ENCODE measurements at regions not wholly inside any gene's neighbourhood (a gene's known extent, or its start where the extent isn't known, plus 50 kb on each side); places are given as distances from the start of the nearest gene placed in this dataset.
"Not testable (repeated sequence)": the region's sequence is repeated elsewhere in the genome, so short reads cannot be mapped to it uniquely, and the experiment has no call there.

- DNase-seq = peak; percentile 63
These were observed 202.6 kb upstream of the FOXK1 start for GRCh38 chr7:4479367-4480039.

GRCh38 chr7:4480131-4480530, 202.0 kb upstream of the FOXK1 start:
- H3K36me3 ChIP-seq (replicated peaks); H3K4me3 ChIP-seq (ENCODE audit: low read depth, low read length); DNase-seq; H3K27ac ChIP-seq; H3K27me3 ChIP-seq (replicated peaks); in situ Hi-C loops (cut with HindIII; ENCODE audit: low pct_ligation_motif_present, low sequenced_read_pairs): not testable (repeated sequence)

More at GRCh38 chr7:4479367-4480039, 202.6 kb upstream of the FOXK1 start:
- Histone ChIP-seq H3K27me3 (replicated peaks) (no peaks in the 10 kb centered on the region), H3K27ac (no peak overlapping the region), H3K36me3 (replicated peaks) (no peaks in the 10 kb centered on the region), H3K4me3 (ENCODE audit: low read depth, low read length) (no peak overlapping the region)
- peak; percentile 61 for TF ChIP-seq CTCF (IDR thresholded peaks at IDR 0.05; ENCODE audit: low read depth, low read length, missing control alignments)
- in situ Hi-C loops (cut with HindIII; ENCODE audit: low pct_ligation_motif_present, low sequenced_read_pairs) = no loop called here

GRCh38 chr7:4483851-4484250, 198.2 kb upstream of the FOXK1 start:
- H3K27ac ChIP-seq = no peak overlapping the region
- no peak for DNase-seq
- H3K4me3 ChIP-seq (ENCODE audit: low read depth, low read length) = no peak overlapping the region
- no peaks in the 10 kb centered on the region for H3K36me3 ChIP-seq (replicated peaks)
- H3K27me3 ChIP-seq (replicated peaks) = no peaks in the 10 kb centered on the region
- in situ Hi-C loops (cut with HindIII; ENCODE audit: low pct_ligation_motif_present, low sequenced_read_pairs) = no loop called here
- no peak for TF ChIP-seq CTCF (IDR thresholded peaks at IDR 0.05; ENCODE audit: low read depth, low read length, missing control alignments)

- in situ Hi-C loops (cut with HindIII; ENCODE audit: low pct_ligation_motif_present, low sequenced_read_pairs) = no loop called here
- Histone ChIP-seq H3K27me3 (replicated peaks) (no peaks in the 10 kb centered on the region), H3K4me3 (ENCODE audit: low read depth, low read length) (no peak overlapping the region), H3K27ac (no peak overlapping the region), H3K36me3 (replicated peaks) (no peaks in the 10 kb centered on the region)
- no peak for TF ChIP-seq CTCF (IDR thresholded peaks at IDR 0.05; ENCODE audit: low read depth, low read length, missing control alignments)
- DNase-seq = no peak
These were observed 197.6 kb upstream of the FOXK1 start for GRCh38 chr7:4484545-4484944.

- DNase-seq = no peak
- no peak for TF ChIP-seq CTCF (IDR thresholded peaks at IDR 0.05; ENCODE audit: low read depth, low read length, missing control alignments)
- no peak overlapping the region for H3K27ac ChIP-seq
- H3K36me3 ChIP-seq (replicated peaks) = no peaks in the 10 kb centered on the region
- H3K4me3 ChIP-seq (ENCODE audit: low read depth, low read length) = no peak overlapping the region
- no peaks in the 10 kb centered on the region for H3K27me3 ChIP-seq (replicated peaks)
- in situ Hi-C loops (cut with HindIII; ENCODE audit: low pct_ligation_motif_present, low sequenced_read_pairs) = no loop called here
These were observed 195.2 kb upstream of the FOXK1 start for GRCh38 chr7:4486907-4487306.

GRCh38 chr7:4496911-4497310, 185.2 kb upstream of the FOXK1 start:
- H3K27ac ChIP-seq; in situ Hi-C loops (cut with HindIII; ENCODE audit: low pct_ligation_motif_present, low sequenced_read_pairs); H3K27me3 ChIP-seq (replicated peaks); H3K4me3 ChIP-seq (ENCODE audit: low read depth, low read length); DNase-seq; H3K36me3 ChIP-seq (replicated peaks): not testable (repeated sequence)

GRCh38 chr7:4500812-4501211, 181.3 kb upstream of the FOXK1 start:
- no peak overlapping the region for H3K27ac ChIP-seq
- in situ Hi-C loops (cut with HindIII; ENCODE audit: low pct_ligation_motif_present, low sequenced_read_pairs) = no loop called here
- no peak for TF ChIP-seq CTCF (IDR thresholded peaks at IDR 0.05; ENCODE audit: low read depth, low read length, missing control alignments)

GRCh38 chr7:4507886-4508285, 174.2 kb upstream of the FOXK1 start:
- in situ Hi-C loops (cut with HindIII; ENCODE audit: low pct_ligation_motif_present, low sequenced_read_pairs); H3K4me3 ChIP-seq (ENCODE audit: low read depth, low read length); DNase-seq; H3K27ac ChIP-seq; H3K27me3 ChIP-seq (replicated peaks); H3K36me3 ChIP-seq (replicated peaks): not testable (repeated sequence)

More at GRCh38 chr7:4500812-4501211, 181.3 kb upstream of the FOXK1 start:
- no peaks in the 10 kb centered on the region for H3K27me3 ChIP-seq (replicated peaks)
- no peak overlapping the region for H3K4me3 ChIP-seq (ENCODE audit: low read depth, low read length)
- DNase-seq = no peak
- no peaks in the 10 kb centered on the region for H3K36me3 ChIP-seq (replicated peaks)
